HCT116 (cell line): ENCODE measurements at regions not wholly inside any gene's neighbourhood (a gene's known extent, or its start where the extent isn't known, plus 50 kb on each side); places are given as distances from the start of the nearest gene placed in this dataset.

Experiments used
- ATAC-seq: fragments of 200-7000 bp; cut with Tn5 transposase; 2 replicates; pipeline ENCODE4 v1.9.1; 2020; ENCODE audit warnings: mild to moderate bottlenecking, moderate library complexity
- BruUV-seq: library from RNA; stranded (reverse); fragments of 400-500 nt; replicated peaks from 2 replicates; lab custom pipeline; 2021; lab: Mats Ljungman, UMichigan
- CTCF ChIA-PET: fragments of 300-600 bp; sonication (Branson Sonifier 250); formaldehyde crosslinking; loops from one replicate; lab custom pipeline; 2021; ENCODE audit warnings: antibody characterized with exemption; lab: Charles Lee
- POLR2A ChIA-PET: fragments of 300-600, 350-600 bp; sonication (Branson Sonifier 250); formaldehyde crosslinking; loops from one replicate; lab custom pipeline; 2021; ENCODE audit warnings: antibody characterized with exemption; lab: Charles Lee
- RAD21 ChIA-PET, 2 experiments: fragments of 300-600 bp; sonication (Branson Sonifier 250); formaldehyde crosslinking; loops; one replicate each; lab custom pipeline; 2023; ENCODE audit warnings: low total read pairs in 2 of 2; ENCODE audit not compliant: uncharacterized antibody in 2 of 2, unreplicated experiment in 2 of 2, low non-redundant PET in 1 of 2; lab: Charles Lee
- DNase-seq: peaks from one replicate; pipeline ENCODE4 v3.0.0-alpha.2; 2010; ENCODE audit warnings: low read depth, low spot score
- H2AFZ ChIP-seq: fragments of 200-600 bp; shearing (Covaris generic), sonication (generic); 2 replicates; pipeline ENCODE4 v1.6.1; 2017; ENCODE audit warnings: low read depth, mixed run types, mixed read lengths, antibody characterized with exemption, low read length; ENCODE audit not compliant: poor library complexity, severe bottlenecking
- H3K27ac ChIP-seq: 2 replicates; pipeline ENCODE4 v1.5.1; 2012; ENCODE audit warnings: low read depth, low read length
- H3K27me3 ChIP-seq: fragments of 200-600 bp; sonication (generic); 2 replicates; pipeline ENCODE4 v1.6.1; 2016; ENCODE audit warnings: mixed run types, low read length, mixed read lengths; ENCODE audit not compliant: insufficient read depth
- H3K36me3 ChIP-seq, 2 experiments: fragments of 200-500 bp in 1 of 2; fragments of 200-600 bp in 1 of 2; sonication (Bioruptor generic) in 1 of 2; sonication (generic) in 1 of 2; 2 replicates each; pipeline versions ENCODE4 v1.5.1 to v1.6.1; 2014 to 2016; ENCODE audit warnings: low read length in 2 of 2, inconsistent platforms in 1 of 2, mixed read lengths in 1 of 2, mixed run types in 1 of 2; ENCODE audit not compliant: insufficient read depth in 2 of 2, control insufficient read depth in 1 of 2
- H3K4me1 ChIP-seq, 2 experiments: fragments of 200-600 bp in 1 of 2; sonication (generic) in 1 of 2; 2 replicates each; pipeline versions ENCODE4 v1.5.1 to v1.6.1; 2012 to 2017; ENCODE audit warnings: low read length in 2 of 2, inconsistent platforms in 1 of 2, mild to moderate bottlenecking in 1 of 2, mixed read lengths in 1 of 2, mixed run types in 1 of 2, moderate library complexity in 1 of 2; ENCODE audit not compliant: insufficient read depth in 2 of 2, control insufficient read depth in 1 of 2
- H3K4me2 ChIP-seq: fragments of 200-600 bp; sonication (generic); 2 replicates; pipeline ENCODE4 v1.6.1; 2017; ENCODE audit warnings: mixed run types, low read length, mixed read lengths
- H3K4me3 ChIP-seq, 2 experiments: fragments of 200-600 bp in 1 of 2; sonication (generic) in 1 of 2; replicated peaks in 1 of 2; 2 replicates each; pipeline ENCODE4 v1.5.1; 2011 to 2016; ENCODE audit warnings: low read length in 2 of 2, control low read depth in 1 of 2, low read depth in 1 of 2, mild to moderate bottlenecking in 1 of 2, mixed read lengths in 1 of 2, mixed run types in 1 of 2
- H3K79me2 ChIP-seq: fragments of 200-600 bp; sonication (generic); 2 replicates; pipeline ENCODE4 v1.6.1; 2017; ENCODE audit warnings: mild to moderate bottlenecking, mixed run types, low read length, moderate library complexity, mixed read lengths; ENCODE audit not compliant: insufficient read depth
- H3K9ac ChIP-seq: fragments of 200-600 bp; sonication (generic); 2 replicates; pipeline ENCODE4 v1.6.1; 2016; ENCODE audit warnings: low read length, mixed read lengths
- H3K9me2 ChIP-seq: fragments of 200-600 bp; sonication (generic), shearing (Covaris generic); 2 replicates; pipeline ENCODE4 v1.6.1; 2017; ENCODE audit warnings: mixed run types, mild to moderate bottlenecking, moderate library complexity; ENCODE audit not compliant: insufficient read depth
- H3K9me3 ChIP-seq, 2 experiments: fragments of 200-500 bp in 1 of 2; fragments of 200-600 bp in 1 of 2; sonication (Bioruptor generic) in 1 of 2; sonication (generic) in 1 of 2; 2 replicates each; pipeline ENCODE4 v1.6.1; 2014 to 2017; ENCODE audit warnings: low read length in 2 of 2, mixed read lengths in 2 of 2, inconsistent platforms in 1 of 2, low read depth in 1 of 2, mild to moderate bottlenecking in 1 of 2, mixed run types in 1 of 2, moderate library complexity in 1 of 2; ENCODE audit not compliant: control insufficient read depth in 1 of 2, insufficient read depth in 1 of 2
- H4K20me1 ChIP-seq: fragments of 200-600 bp; sonication (generic), shearing (Covaris generic); 2 replicates; pipeline ENCODE4 v1.6.1; 2017; ENCODE audit warnings: mixed run types, mild to moderate bottlenecking, moderate library complexity; ENCODE audit not compliant: insufficient read depth
- CBX3 ChIP-seq: IDR thresholded peaks from 2 replicates; pipeline ENCODE4 v1.6.1; 2012; ENCODE audit warnings: low read depth
- CEBPB ChIP-seq: IDR thresholded peaks from 2 replicates; pipeline ENCODE4 v1.6.1; 2012; ENCODE audit warnings: low read depth
- EGR1 ChIP-seq: IDR thresholded peaks from 2 replicates; pipeline ENCODE4 v1.6.1; 2012; ENCODE audit warnings: low read depth
- ELF1 ChIP-seq: IDR thresholded peaks from 2 replicates; pipeline ENCODE4 v1.6.1; 2012; ENCODE audit warnings: low read depth, borderline replicate concordance
- EZH2 ChIP-seq: fragments of 200-600 bp; sonication (generic); IDR thresholded peaks from 2 replicates; pipeline ENCODE4 v1.6.1; 2017; ENCODE audit warnings: antibody characterized with exemption, mixed run types
- FOSL1 ChIP-seq: IDR thresholded peaks from 2 replicates; pipeline ENCODE4 v1.6.1; 2012; ENCODE audit warnings: low read depth
- JUND ChIP-seq: IDR thresholded peaks from 2 replicates; pipeline ENCODE4 v1.6.1; 2012
- MAX ChIP-seq: IDR thresholded peaks from 2 replicates; pipeline ENCODE4 v1.6.1; 2012
- POLR2A ChIP-seq: IDR thresholded peaks from 2 replicates; pipeline ENCODE4 v1.7.0; 2011; ENCODE audit warnings: borderline replicate concordance; ENCODE audit not compliant: insufficient read depth, insufficient read length; ENCODE audit errors: extremely low read depth
- RAD21 ChIP-seq: IDR thresholded peaks from 2 replicates; pipeline ENCODE4 v1.6.1; 2012; ENCODE audit warnings: low read depth, mild to moderate bottlenecking
- SIN3A ChIP-seq: IDR thresholded peaks from 2 replicates; pipeline ENCODE4 v1.6.1; 2012; ENCODE audit warnings: low read depth
- SP1 ChIP-seq: IDR thresholded peaks from 2 replicates; pipeline ENCODE4 v1.6.1; 2012; ENCODE audit warnings: low read depth
- SRF ChIP-seq: IDR thresholded peaks from 2 replicates; pipeline ENCODE4 v1.6.1; 2012; ENCODE audit warnings: low read depth
- TCF7L2 ChIP-seq: IDR thresholded peaks from 2 replicates; pipeline ENCODE4 v1.7.0; 2011; ENCODE audit warnings: borderline replicate concordance, inconsistent platforms; ENCODE audit not compliant: insufficient read depth, insufficient read length; ENCODE audit errors: extremely low read depth
- YY1 ChIP-seq: IDR thresholded peaks from 2 replicates; pipeline ENCODE4 v1.6.1; 2011; ENCODE audit warnings: low read length, low read depth, moderate library complexity, mild to moderate bottlenecking; ENCODE audit not compliant: insufficient replicate concordance; ENCODE audit errors: extremely low read depth
- ZBTB33 ChIP-seq: IDR thresholded peaks from 2 replicates; pipeline ENCODE4 v1.6.1; 2011; ENCODE audit warnings: mild to moderate bottlenecking, low read length, moderate library complexity; ENCODE audit not compliant: insufficient replicate concordance; ENCODE audit errors: extremely low read depth
- ZFX ChIP-seq: fragments of 450-650 bp; IDR thresholded peaks from 2 replicates; pipeline ENCODE4 v1.6.1; 2017
- intact Hi-C: fragments of 100-400 bp; cut with micrococcal nuclease; formaldehyde crosslinking; loops from 2 replicates; pipeline ENCODE4 v1.10.0; 2022

GRCh38 chr2:55992455-55992854 lies 68.9 kb upstream of the EFEMP1 start:
- DNase-seq: no peak
- Histone ChIP-seq H3K9ac (no peak overlapping the region), H3K4me3 (no peak overlapping the region), H2AFZ (no peak overlapping the region), H3K9me3 (no peaks in the 10 kb centered on the region), H3K79me2 (no peaks in the 10 kb centered on the region), H3K4me2 (no peak overlapping the region), H3K27ac (no peak overlapping the region), H3K36me3 (no peaks in the 10 kb centered on the region), H3K27me3 (no peaks in the 10 kb centered on the region), H4K20me1 (no peaks in the 10 kb centered on the region), H3K4me1 (no peaks in the 10 kb centered on the region), H3K9me2 (no peaks in the 10 kb centered on the region)
- BruUV-seq: no TSS peak
- ChIA-PET POLR2A (no interaction called here), RAD21 (no interaction called here), CTCF (interaction anchor here (1.1 kb wide), 1 partner anchor 17 kb away, joined by 4 read pairs; no protein-coding TSS in a partner anchor)
- no peak for ATAC-seq
- TF ChIP-seq EZH2 (no peak), YY1 (no peak), CBX3 (no peak), RAD21 (no peak), SRF (no peak), ELF1 (no peak), TCF7L2 (no peak), SIN3A (no peak), JUND (no peak), ZBTB33 (no peak), CEBPB (no peak), POLR2A (no peak), FOSL1 (no peak), MAX (no peak), EGR1 (no peak), ZFX (no peak), SP1 (no peak)
- intact Hi-C loops: no loop called here
